ENCODE measurements at regions not wholly inside any gene's neighbourhood (a gene's known extent, or its start where the extent isn't known, plus 50 kb on each side); places are given as distances from the start of the nearest gene placed in this dataset.

GRCh38 chr13:91117351-91117750 is 230.1 kb upstream of the MIR17HG start:
- TF ChIP-seq ZNF791 (tag by site-specific recombination; IDR thresholded peaks at IDR 0.05) (no peak), ZNF549 (tag by site-specific recombination; IDR thresholded peaks at IDR 0.05) (no peak), ZNF37A (tag by site-specific recombination; IDR thresholded peaks at IDR 0.05) (no peak), ZNF280C (tag by site-specific recombination; IDR thresholded peaks at IDR 0.05) (no peak), TCF7L2 (IDR thresholded peaks at IDR 0.05; ENCODE audit: borderline replicate concordance, low read depth, low read length) (no peak), ZNF350 (tag by site-specific recombination; IDR thresholded peaks at IDR 0.05) (no peak), ZSCAN23 (tag by site-specific recombination; IDR thresholded peaks at IDR 0.05) (no peak), HOXC10 (CRISPR knock-in tag; IDR thresholded peaks at IDR 0.05) (no peak), PRDM2 (tag by site-specific recombination; IDR thresholded peaks at IDR 0.05; ENCODE audit: borderline replicate concordance) (no peak), ZBTB11 (tag by site-specific recombination; conservative IDR thresholded peaks at IDR 0.05; ENCODE audit: low read depth) (no peak), SP2 (tag by site-specific recombination; IDR thresholded peaks at IDR 0.05) (no peak), ZNF274 (IDR thresholded peaks at IDR 0.05; ENCODE audit: low read length) (no peak), ZNF274 (tag by site-specific recombination; IDR thresholded peaks at IDR 0.05; ENCODE audit: borderline replicate concordance) (no peak), ZNF660 (tag by site-specific recombination; IDR thresholded peaks at IDR 0.05) (no peak), ZNF140 (tag by site-specific recombination; IDR thresholded peaks at IDR 0.05) (no peak), ZNF530 (tag by site-specific recombination; IDR thresholded peaks at IDR 0.05; ENCODE audit: low read depth) (no peak)
- H3K4me3 ChIP-seq (ENCODE audit: low read depth, low read length): no peak overlapping the region
- ChIA-PET POLR2A (no interaction called here), CTCF (interaction anchor here (0.6 to 0.8 kb wide), 3 partner anchors 12 to 777 kb away, joined by 3 to 4 read pairs (median 3); no protein-coding TSS in a partner anchor)
- H3K36me3 ChIP-seq (ENCODE audit: control insufficient read depth in 2 of 2, insufficient read depth in 1 of 2, low read length in 2 of 2): no peaks in the 10 kb centered on the region
- H3K9me3 ChIP-seq (ENCODE audit: control insufficient read depth, insufficient read depth, low read depth, low read length): no peaks in the 10 kb centered on the region
- no peak overlapping the region for H3K27ac ChIP-seq (ENCODE audit: extremely low read depth, low read depth, low read length)
- H3K4me1 ChIP-seq (ENCODE audit: control insufficient read depth, insufficient read depth, low read length): no peaks in the 10 kb centered on the region

All from HEK293 (cell line).